ENCODE measurements at regions not wholly inside any gene's neighbourhood (a gene's known extent, or its start where the extent isn't known, plus 50 kb on each side); places are given as distances from the start of the nearest gene placed in this dataset.

DNA sequence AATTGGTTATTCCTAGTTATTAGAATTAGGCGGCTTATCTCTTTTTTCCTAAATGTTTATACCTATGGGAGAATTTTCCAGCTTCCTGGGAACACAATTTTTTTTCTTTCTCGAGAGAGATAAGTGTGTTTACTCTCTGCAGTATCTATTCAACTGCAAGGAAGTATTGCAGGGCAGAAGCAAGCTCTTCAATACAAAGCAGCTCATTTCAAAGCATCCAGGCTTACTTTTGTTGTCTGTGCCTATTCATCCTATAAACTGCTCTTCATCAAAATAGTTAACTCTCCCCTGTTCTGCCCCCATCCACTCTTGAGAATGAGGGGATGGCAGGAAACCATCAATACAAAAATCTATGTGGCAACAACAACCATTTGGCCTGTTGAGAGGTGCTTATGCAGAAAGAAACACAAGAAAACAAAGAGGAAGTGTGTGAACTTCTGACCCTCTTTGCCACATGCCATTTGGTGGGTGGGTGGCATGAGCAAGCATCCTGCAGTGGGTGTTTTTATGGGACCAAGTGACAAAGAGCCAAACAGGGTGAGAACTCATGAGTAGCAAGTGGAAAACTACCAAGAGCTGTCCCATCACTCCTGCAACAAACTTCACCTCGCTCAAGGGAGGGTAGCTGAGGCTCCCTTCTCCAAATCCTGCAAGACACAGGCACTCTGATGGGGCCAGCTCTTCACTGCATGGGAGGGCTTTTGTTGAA, 50.6 kb upstream of the MRPS6 start:
- peak; percentile 8 for DNase-seq (ENCODE audit: low spot score)

DNA sequence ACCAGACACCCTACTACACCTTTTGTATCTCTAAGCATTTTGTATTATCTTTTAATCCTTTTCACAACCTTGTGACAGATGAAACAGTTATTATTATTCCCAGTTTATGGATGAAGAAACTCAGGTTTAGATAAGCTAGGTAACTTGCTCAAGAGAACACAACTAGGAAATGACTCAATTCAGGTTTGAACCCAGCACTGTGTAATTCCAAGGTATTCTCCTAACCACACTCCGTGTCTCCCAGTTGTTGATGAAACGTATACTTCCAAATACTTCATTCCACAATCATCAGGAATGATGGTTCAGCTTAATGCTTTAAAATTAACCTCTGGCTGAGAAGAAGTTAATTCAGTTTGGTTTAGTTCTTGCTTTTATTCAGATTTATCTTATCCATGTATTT, 51.7 kb upstream of the MRPS6 start:
- no peak for DNase-seq (ENCODE audit: low spot score)

DNA sequence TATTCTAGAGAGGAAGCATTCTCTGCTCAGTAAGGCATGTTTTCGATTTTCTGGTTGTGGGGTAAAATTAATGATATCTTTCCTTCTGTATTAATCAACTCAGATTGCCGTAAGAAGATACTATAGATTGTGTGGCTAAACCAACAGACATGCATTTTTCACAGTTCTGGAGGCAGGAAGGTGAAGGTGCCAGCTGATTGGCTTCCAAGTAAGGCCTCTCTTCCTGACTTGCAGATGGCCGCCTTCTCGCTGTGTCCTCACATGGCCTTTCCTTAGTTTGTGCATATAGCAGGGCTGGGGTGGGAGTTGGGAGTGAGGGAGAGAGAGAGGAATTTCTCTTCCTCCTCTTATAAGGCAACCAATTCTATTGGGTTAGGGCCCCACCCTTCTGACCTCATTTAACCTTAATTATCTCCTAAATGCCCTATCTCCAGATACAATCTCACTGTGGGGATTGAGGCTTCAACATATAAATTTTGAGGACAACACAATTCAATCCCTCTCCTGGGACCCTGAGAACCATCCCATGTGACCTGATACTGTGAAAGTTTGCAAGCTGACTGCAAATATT, 52.3 kb upstream of the MRPS6 start:
- no peak for DNase-seq (ENCODE audit: low spot score)

DNA sequence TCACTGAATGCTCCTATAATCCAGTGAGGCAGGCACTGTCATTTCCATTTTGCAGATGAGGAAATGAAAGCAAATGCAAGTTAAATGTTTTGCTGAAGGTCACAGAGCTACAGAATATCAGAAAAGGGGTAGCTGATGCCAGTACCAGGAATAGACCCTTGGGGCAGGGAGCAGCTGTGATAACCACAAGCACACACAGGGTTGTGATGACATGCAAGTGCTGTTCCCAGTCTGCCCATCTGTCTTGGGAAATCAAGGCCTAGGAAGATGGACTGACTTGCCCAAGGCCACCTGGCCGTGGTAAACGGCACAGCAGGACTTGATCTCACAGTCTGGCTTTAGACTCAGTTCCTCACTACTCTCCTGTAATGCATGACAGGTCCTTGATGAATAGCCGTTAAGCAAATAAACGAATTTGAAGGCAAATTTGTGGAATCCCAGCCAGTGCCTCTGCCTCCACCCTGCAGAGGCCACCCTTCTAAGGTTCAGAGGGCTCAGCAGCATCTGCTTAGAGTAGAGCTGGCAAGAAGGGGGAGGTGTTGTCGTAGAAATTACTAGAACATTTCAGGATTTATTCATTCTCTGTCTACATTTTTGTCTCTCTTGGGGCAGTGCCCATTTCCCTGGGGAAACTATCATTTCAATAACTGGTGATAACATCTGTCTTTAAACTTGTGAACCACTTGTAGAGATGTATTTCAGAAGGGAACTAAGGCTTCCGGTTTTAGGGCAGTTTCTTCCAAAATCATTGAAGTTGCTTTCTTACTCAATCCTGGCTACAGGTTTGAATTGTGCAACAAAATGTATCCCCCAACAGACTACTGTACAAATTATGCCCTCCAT, 53.2 kb upstream of the MRPS6 start:
- no peak for DNase-seq (ENCODE audit: low spot score)

DNA sequence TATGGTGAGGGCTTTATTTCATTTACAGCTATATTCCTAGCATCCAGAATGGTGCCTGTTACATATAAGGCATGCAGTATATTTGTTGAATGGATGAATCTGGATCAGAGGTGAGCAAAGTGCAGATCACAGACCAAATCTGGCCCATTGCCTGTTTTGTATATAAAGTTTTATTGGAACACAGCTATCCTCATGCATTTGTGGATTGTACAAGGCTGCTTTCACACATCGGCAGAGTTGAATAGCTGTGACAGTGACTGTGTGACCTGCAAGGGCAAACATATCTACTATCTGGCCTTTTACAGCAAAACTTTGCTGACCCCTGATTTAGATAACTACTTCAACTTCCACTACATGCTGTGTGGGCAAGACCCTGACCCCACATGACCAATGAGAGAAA, 54.0 kb upstream of the MRPS6 start:
- DNase-seq (ENCODE audit: low spot score) = no peak

DNA sequence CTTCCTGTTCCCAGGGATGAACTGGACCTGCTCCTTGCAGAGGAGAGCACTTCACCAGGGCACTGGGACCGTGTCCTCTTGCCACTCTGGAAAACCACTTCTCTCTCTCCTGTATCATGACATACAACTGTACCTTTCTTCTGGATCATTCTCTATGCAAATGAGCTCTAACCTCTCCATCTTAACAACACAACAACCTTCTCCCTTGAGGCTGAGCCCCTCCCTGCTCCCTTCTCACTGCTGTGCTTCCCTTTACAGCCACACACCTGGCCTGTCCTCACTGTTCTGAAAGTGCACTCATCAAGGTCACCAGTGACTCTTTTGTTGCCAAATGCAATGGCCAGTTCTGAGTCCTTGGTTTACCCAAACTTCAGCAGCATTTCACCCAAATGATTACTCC, 54.5 kb upstream of the MRPS6 start:
- DNase-seq (ENCODE audit: low spot score) = no peak

DNA sequence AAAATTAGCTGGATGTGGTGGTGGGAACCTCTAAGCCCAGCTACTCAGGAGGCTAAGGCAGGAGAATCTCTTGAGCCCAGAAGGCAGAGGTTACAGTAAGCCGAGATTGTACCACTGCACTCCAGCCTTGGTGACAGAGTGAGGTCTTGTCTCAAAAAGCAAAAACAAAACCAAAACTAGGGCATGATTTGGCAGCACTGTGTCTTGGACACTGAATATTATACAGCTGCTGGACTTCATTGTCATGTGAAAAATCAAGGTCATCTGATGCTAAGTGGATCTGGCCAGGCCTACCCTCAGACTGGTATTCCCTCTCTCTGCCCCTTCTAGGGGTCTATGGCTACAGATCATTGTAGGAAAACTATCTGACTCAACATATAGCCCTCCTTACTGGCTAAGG, 55.2 kb upstream of the MRPS6 start:
- DNase-seq (ENCODE audit: low spot score) = no peak

DNA sequence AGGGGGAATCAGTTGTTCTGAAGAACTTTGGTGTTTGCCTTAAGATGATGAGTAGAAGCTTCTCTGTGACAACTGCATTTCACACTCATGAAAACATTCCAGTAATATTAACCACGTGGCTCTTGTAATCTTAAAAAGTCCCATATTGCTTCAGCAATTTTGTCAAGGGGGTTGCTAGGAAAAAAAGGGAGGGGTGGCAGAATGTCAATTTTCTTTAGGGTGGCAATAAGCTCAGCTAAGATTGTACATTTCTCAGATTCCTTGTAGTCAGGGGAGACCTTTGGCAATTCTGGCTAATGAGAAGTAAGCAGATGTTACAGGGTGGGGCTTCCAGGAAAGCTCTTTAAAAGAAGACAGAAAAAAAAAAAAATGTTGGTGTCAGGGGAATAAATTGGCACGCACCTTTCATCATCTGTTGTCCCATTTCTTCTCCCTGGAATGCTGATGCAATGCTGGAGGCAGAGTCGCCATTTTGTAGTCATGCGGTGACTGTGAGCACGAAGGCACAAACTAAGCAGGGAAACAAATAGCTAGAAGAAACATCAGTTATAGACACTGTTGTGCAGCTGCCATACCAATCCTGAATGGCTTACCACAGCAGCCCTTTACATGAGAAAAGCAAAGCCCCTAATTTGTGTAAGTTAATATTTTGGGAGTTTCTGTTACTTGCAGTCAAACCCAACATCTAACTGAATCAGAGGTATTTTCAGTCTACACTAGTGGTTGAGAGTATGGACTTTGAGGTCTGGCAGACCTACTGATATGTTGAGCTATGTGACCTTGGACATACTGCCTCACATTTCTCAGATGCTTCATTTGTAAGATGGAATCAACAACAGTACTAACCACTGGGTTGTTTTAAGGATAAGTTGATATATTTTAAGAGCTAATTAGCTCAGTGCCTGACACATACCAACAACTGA, 56.1 kb upstream of the MRPS6 start:
- no peak for DNase-seq (ENCODE audit: low spot score)

DNA sequence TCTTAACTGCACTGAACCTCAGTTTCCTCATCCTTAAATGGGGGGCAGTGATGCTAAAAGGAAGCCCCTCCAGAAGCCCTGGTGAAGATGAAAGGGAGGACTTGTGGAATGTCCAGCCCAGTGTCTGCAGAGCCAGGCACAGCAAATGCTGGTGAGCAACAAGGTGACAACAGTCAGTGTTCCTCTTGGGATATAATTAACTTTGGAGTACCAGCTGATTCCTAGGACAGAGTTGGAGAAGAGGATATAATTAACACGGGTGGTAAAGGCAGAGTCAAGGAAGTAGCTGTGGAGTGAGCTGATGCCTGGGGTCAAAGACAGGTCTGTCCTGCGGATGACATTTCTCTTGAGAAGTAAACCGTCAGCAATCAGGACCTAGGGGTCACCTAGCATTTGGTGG, 60.7 kb upstream of the MRPS6 start:
- no peak for DNase-seq (ENCODE audit: low spot score)

DNA sequence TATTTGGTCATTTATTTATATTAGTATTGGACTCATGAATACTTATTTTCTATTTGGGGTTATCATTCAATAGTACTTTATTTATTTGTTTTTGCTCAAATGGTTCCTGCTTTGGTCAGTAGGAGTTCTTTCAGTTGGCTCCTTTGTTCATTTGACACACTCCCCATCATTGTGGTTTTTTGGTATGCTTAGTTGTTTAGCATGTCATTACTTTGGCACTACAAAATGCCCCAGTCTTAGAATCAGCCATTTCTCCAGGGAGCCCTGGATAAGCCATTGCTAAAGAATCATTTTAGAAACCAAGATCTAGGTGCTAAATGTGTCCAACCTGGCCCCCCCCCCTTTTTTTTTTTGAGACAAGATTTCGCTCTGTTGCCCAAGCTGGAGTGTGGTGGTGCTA, 61.7 kb upstream of the MRPS6 start:
- no peak for DNase-seq (ENCODE audit: low spot score)

DNA sequence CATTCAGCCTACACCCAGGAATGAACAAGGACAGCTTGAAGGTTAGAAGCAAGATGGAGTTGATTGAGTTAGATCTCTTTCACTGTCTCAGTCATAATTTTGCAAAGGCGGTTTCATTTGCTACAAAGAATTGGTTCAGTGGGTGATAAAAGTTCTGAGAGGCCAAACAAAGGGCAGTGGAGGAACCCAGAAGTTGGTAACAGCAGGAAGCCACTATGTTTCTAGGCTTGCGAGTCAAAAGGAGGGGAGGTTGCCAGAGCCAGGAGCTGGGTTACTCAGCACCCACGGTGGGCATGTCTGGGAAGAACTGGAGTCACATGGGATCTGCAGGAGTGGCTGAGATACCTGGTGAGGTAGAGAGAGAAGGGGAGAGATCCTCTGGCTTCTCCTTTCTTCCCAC, 64.2 kb upstream of the MRPS6 start:
- no peak for DNase-seq (ENCODE audit: low spot score)

DNA sequence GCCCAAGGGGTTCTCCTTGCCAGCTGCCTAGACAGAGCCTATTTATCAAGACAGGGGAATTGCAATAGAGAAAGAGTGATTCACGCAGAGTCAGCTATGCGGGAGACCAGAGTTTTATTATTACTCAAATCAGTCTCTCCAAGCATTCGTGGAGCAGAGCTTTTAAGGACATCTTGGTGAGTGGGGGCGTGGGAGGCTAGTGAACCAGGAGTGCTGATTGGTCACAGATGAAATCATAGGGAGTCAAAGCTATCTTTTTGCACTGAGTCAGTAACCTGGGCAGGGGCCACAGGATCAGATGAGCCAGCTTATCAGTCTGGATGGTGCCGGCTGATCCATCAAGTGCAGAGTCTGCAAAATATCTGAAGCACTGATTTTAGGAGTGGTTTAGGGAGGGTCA, 64.8 kb upstream of the MRPS6 start:
- no peak for DNase-seq (ENCODE audit: low spot score)

DNA sequence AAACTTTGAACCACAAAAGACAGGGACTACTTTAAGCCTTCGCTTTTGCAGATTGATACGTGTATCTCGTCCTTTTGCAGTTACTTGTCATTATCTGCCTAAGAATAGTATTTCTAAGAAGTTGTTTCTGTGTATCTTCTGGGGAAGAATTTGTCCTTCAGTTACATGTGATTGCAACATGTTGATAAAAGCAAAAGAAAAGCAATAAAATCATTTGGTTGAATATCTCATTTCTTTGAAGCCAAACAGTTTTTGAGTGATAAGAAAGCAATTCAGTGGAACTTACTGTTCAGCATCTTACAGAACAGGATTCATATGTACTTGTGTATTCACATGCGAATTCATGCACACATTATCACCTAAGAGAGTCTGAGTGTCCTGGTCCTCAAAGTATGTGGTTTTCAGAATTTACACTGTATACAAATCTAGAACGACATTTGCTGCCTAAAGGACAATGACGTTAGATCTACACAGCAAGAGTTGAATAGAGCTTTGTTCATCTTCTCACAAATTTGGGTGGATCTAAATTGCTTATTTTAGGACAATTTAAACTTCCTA, 66.7 kb upstream of the MRPS6 start:
- no peak for DNase-seq (ENCODE audit: low spot score)

DNA sequence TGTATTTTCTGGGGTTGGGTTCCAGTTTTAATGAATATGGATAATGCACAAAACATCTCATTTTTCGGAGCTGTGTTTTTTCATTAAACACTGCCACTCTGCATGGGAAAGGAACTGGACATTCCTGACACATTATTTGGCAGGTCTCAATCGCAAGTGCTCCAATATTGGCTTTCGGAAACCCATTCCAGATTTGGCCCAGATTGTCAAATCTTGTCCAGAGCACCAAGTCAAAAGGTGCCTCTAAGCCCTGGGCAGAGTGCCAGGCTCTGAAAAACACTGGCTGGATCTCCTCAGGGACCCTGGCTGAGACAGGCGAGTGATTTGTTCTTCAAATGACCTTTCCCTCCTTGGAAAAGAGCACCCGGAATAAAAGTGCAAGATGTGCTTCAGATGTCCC, 68.4 kb upstream of the MRPS6 start:
- DNase-seq (ENCODE audit: low spot score) = no peak

DNA sequence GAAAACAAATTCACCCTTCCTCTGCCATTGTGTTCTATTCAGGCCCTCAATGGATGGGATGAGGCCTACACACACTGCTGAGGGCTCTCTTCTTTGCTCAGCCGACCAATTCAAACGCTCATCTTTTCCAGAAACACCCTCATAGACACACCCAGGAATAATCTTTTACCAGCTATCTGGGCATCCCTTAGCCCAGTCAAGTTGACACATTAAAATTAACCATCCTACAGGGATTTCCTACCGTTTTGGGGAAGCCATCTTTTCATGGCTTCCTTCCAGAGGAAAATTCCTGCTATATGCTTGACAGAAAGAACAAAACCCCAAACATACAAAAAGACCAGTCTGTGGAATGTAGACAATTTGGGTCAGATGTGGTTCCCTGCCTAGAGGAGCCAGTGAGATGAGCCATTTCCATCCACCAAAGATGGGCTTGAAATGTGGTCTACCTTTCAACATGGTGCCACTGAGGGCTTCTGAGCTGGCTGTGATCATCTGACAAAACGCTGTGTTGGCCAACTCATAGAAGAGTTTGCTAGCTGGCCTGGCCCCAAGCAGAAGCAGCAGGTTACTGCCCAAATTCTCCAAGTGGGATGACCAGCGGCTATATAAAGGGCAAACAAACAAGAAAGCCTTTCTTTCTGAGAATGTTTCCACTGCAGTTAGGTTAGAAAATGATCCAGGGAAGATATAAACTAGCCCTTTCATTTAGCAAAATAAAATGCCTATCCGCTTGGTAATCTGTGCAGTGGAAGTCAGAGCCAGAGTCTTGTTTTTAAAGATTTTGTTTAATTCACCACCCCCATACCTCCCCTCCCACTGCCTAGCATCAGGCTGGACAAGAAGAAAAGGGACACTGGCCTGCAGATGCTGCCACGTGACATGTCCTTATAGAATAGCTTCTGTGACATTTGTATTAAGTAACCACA, 69.1 kb upstream of the MRPS6 start:
- DNase-seq (ENCODE audit: low spot score) = no peak

DNA sequence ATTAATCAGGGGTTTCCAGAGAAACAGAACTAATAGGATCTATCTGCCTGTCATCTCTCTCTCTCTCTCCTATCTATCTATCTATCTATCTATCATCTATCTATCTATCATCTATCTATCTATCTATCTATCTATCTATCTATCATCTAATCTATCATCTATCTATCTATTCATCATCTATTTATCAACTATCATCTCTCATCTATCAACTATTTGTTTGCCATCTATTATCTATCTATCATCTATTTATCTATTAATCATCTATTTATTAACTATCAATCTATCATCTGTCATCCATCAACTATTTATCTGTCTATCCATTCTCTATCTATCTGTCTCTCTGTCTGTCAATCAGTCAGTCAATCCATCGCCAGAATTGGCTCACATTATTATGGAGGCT, 70.0 kb upstream of the MRPS6 start:
- DNase-seq (ENCODE audit: low spot score) = no peak

DNA sequence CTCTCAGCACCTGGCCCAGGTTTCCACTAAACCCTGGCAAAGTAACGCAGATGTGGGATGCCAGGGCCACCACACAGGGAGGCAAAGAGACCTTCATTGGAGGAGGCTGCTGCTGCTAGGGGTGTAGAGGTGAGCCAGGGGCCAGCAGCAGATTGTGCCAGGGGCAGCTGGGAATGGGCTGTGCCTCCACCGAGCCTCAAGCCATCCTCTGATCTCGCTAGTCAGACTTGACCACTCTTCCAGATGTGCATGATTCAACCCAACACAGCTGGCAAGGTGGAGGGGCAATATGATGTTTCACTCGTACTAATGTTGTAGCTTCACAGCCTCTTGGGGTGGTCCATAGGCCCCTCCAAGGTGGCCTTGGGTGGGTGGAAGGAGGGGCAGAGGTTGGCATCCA, 73.0 kb upstream of the MRPS6 start:
- no peak for DNase-seq (ENCODE audit: low spot score)

DNA sequence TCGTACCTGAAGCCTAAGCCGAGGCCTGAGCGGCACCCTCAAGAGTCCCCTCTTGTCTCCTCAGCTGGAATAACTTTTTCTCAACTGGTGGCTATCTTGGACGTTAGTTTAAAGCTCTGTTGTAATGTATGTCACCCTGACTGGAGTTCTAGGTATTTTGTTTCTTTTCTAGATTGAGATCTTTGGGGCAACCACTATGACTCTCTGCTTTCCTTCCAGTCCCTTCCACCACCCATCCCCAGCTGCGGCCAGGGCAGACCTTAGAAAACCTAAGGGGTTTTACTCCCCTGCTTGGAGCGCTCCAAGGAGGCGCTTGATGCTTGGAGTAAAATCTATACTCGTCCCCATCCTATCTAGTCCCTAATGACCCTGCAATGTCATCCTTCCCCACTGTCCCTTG, 74.6 kb upstream of the MRPS6 start:
- DNase-seq (ENCODE audit: low spot score) = no peak

DNA sequence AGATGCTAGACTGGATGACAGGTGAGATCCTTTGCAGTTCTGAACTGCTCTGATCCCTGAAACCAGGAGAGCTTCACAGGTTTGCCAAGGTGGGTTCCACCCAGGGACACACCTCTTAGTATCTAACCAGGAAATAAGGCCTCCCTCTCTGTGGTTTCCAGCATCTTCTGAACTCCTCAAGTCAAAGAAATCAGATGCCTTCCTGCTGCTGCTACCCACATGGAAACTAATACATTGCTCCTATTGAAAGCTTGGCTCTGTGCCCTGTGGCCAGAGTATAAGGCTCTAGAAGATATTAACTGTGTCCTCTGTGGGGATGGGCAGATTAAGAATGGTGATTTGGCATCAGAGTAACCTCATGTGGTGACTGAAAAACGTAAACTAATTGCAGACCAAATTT, 75.0 kb upstream of the MRPS6 start:
- peak; percentile 32 for DNase-seq (ENCODE audit: low spot score)

DNA sequence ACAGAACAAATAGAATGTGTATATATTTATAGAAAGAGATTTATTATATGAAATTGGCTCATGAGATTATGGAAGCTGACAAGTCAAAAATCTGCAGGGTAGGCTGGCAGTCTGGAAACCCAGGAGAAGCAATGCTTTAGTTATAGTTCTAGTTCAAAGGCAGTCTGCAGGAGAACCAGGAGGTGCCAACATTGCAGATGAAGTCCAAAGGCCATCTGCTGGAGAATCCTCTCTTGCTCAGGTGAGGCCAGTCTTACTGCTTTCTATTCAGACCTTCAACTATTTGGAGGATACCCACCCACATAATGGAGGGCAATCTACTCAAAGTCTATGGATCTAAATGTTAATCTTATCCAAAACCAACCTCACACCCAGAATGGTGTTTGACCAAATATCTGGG, 75.9 kb upstream of the MRPS6 start:
- no peak for DNase-seq (ENCODE audit: low spot score)

DNA sequence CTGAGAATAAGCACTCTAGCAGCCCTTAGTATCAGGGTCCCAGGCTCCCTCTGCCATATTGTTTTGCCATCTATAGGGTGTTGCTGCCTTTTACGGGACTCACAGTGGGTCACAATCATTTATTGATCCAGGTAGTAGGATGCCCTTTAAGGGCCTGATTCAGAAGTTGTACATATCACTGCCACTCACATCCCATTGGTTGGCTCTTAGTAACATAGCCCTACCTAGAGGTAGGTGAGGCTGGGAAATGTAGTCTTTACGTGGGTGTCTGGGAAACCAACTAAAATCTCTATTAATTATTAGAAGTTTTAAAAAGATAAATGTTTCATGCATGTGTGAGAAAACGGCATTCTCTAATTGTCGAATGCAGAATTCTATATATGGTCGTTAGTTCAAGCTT, 78.8 kb upstream of the ATP5PO start:
- DNase-seq (ENCODE audit: low spot score) = no peak
